ENCODE measurements at regions not wholly inside any gene's neighbourhood (a gene's known extent, or its start where the extent isn't known, plus 50 kb on each side); places are given as distances from the start of the nearest gene placed in this dataset.

GRCh38 chrX:51837451-51837850, 56.0 kb upstream of the MAGED1 start:
- no peaks in the 10 kb centered on the region for H3K4me1 ChIP-seq
- no peak for TF ChIP-seq Cebpa-rat (IDR thresholded peaks at IDR 0.05)
- peaks cover 3 to 9% (median 8%) of the 10 kb centered on the region in 11 experiments; a peak in 13 of 22 replicates for H3K9me3 ChIP-seq (replicated peaks in 1 of 11)
- H3K36me3 ChIP-seq, result no peaks in the 10 kb centered on the region
- H3K27ac ChIP-seq, result no peak overlapping the region
- H3K27me3 ChIP-seq, result peaks cover 75 to 85% (median 81%) of the 10 kb centered on the region in 11 experiments
- no peak overlapping the region for H3K4me2 ChIP-seq
- H3K4me3 ChIP-seq, result no peak overlapping the region
- no peaks in the 10 kb centered on the region for H4K20me1 ChIP-seq
- H3K9ac ChIP-seq, result no peak overlapping the region

- H3K4me2 ChIP-seq, result no peak overlapping the region
- no peak overlapping the region for H3K27ac ChIP-seq
- H3K9me3 ChIP-seq (replicated peaks in 1 of 11), result peaks cover 3 to 12% (median 8%) of the 10 kb centered on the region in 11 experiments; a peak in 13 of 22 replicates
- H4K20me1 ChIP-seq, result no peaks in the 10 kb centered on the region
- H3K27me3 ChIP-seq, result peaks cover 75 to 85% (median 81%) of the 10 kb centered on the region in 11 experiments
- H3K9ac ChIP-seq, result no peak overlapping the region
- no peak for TF ChIP-seq Cebpa-rat (IDR thresholded peaks at IDR 0.05)
- H3K36me3 ChIP-seq, result no peaks in the 10 kb centered on the region
- no peaks in the 10 kb centered on the region for H3K4me1 ChIP-seq
- H3K4me3 ChIP-seq, result no peak overlapping the region
Measured at GRCh38 chrX:51837921-51838320, 55.5 kb upstream of the MAGED1 start.

Measured in BLaER1 treated with 17β-estradiol and CSF1 and Interleukin-3, amounts not matched to agents 10 nM and 100 nM (cell line).